SKM-1 treated with dmso at 0.1 percent for 144 hours (cell line): ENCODE measurements at regions not wholly inside any gene's neighbourhood (a gene's known extent, or its start where the extent isn't known, plus 50 kb on each side); places are given as distances from the start of the nearest gene placed in this dataset.

ENCODE experiments used
- DNase-seq: peaks from one replicate; lab custom pipeline; 2025; ENCODE audit not compliant: unreplicated experiment; lab: John Stamatoyannopoulos, UW

DNA sequence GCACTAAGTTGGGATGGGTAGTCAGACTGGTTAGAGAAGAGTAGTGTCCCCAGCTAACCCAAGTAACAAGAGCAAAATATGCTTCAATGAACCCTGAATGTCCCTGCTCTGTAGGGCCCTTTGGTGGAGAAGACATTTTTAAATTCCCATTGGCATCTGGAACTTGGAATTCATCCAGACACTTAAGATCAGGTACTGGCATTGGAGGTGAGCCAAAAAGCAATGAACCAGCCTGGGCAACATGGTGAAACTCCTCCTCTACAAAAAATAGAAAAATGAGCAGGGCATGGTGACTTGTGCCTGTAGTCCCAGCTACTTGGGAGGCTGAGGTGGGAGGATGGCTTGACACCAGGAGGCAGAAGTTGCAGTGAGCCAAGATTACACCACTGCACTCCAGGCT, 58.9 kb upstream of the ZNF618 start:
- DNase-seq, result no peak

DNA sequence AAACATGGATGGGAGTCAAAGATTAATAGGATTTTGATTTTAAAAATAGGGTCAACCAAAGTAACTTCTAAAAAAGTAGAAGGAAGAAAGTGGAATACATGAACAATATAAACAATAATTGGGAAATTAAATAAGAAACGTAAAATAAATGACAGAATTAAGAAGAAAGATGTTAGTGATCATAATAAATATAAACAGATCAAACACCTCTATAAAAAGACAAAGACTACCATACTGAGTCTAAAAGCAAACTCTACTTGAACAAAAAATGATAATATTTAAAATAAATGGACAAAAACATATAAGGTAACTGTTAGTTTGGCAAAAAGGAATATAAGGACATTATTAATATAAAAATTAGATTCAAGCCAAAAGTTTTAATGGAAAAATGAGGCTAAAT, 57.7 kb upstream of the ZNF618 start:
- no peak for DNase-seq

DNA sequence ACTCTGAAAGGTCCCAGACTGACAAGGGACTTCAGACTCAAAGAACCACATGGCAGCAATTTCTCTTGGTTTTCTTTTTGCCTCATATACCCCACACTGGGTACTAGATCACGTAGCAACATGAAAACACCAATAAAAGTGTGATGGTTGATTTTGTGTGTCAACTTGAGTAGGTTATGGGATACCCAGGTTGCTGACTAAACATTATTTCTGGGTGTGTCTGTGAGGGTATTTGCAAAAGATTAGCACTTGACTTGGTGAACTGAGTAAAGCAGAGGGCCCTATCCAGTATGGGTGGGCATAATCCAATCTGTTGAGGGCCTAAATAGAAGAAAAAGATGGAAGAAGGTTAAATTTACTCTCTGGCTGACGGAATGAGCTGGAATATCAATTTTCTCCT, 53.8 kb upstream of the ZNF618 start:
- no peak for DNase-seq

DNA sequence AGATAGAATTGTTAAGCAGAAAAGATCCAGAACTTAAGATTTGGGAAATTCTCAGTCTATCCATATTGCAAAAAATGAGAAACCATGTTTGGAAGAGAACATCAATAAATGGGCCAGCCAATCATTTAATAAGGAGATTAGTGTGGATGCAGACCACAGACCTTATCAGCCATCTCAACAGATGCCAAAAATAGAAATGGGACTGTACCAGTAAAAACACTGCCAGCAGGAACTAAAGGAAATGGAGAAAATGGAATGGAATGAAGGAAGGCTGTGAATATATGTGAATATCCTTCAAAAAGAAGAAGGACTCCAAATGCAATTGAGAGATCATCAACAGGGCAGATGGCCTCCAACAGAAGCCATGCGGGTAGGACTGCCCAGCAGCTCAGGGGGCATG, 52.7 kb upstream of the ZNF618 start:
- DNase-seq, result no peak
